ENCODE measurements at regions not wholly inside any gene's neighbourhood (a gene's known extent, or its start where the extent isn't known, plus 50 kb on each side); places are given as distances from the start of the nearest gene placed in this dataset.

DNA sequence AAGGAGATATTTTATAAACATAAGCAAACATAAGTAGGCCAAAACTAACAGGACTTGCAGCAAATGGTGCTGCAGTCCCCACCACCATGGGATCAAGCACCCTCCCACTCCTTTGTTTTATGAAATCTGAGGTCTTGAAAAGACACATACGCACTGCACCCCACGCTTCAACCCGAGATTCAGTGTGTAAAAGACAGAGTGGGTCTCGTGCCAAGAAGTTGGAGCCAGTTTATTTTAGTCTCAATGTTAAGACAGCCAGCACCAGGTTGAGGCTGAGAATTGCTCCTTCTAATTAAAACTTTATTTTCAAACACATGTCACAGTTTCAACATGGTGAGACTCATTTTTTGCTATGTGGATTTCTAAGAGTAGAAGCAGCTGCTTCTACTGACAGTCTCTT lies 139.1 kb upstream of the TIAM1 start:
- Histone ChIP-seq H3K9me3 (peaks cover 0 to 24% of the 10 kb centered on the region in 2 donors), H3K27ac (no peak overlapping the region), H3K27me3 (no peaks in the 10 kb centered on the region), H3K4me3 (no peak overlapping the region), H3K36me3 (no peaks in the 10 kb centered on the region), H3K4me1 (no peaks in the 10 kb centered on the region)
- DNase-seq (ENCODE audit: low spot score), result no peak
- TF ChIP-seq, protein P1, sequence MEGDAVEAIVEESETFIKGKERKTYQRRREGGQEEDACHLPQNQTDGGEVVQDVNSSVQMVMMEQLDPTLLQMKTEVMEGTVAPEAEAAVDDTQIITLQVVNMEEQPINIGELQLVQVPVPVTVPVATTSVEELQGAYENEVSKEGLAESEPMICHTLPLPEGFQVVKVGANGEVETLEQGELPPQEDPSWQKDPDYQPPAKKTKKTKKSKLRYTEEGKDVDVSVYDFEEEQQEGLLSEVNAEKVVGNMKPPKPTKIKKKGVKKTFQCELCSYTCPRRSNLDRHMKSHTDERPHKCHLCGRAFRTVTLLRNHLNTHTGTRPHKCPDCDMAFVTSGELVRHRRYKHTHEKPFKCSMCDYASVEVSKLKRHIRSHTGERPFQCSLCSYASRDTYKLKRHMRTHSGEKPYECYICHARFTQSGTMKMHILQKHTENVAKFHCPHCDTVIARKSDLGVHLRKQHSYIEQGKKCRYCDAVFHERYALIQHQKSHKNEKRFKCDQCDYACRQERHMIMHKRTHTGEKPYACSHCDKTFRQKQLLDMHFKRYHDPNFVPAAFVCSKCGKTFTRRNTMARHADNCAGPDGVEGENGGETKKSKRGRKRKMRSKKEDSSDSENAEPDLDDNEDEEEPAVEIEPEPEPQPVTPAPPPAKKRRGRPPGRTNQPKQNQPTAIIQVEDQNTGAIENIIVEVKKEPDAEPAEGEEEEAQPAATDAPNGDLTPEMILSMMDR (IDR thresholded peaks at IDR 0.05), result no peak

DNA sequence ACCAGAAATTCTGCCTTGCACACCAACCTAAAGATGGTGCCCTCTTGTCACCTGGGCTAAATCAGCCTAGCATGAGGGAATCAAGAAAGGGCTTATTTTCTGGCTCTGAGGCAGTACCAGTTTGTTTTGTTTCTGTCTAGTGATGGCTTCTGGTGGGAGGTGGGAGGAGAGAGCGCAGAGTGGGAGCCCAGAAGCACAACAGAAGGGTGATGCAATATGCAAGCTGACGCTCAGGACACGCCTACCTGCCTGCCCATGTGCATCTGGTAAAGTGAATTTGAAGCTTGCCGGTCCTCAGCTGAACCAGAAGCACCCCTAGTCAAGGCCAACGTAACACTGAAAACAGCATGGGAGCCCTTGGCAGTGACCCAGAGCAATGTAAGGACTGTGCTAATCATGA lies 138.4 kb upstream of the TIAM1 start:
- H3K9me3 ChIP-seq, result peaks cover 0 to 24% of the 10 kb centered on the region in 2 donors
- H3K4me3 ChIP-seq, result no peak overlapping the region
- no peak for DNase-seq (ENCODE audit: low spot score)
- H3K27ac ChIP-seq, result no peak overlapping the region
- H3K27me3 ChIP-seq, result no peaks in the 10 kb centered on the region
- TF ChIP-seq, protein P1 (IDR thresholded peaks at IDR 0.05), result no peak
- no peaks in the 10 kb centered on the region for H3K36me3 ChIP-seq
- no peaks in the 10 kb centered on the region for H3K4me1 ChIP-seq

DNA sequence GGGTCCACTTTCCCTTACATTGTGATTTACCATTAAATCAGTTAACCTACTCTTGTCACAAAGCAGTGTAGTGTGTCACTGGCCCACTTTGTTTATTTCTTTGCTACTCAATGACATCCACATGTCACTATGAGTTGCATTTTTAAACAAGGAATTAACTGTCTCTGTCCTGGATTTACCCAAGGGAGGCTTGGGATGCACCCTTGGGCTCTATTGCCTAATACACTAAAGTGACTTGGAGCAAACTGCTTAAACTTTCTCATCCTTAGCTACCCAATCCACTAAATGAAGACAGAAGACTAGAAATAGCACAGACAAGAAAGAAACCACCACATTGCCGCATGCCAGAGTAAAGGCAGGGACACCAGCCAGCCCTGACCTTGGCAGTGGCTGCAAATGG lies 136.2 kb upstream of the TIAM1 start:
- TF ChIP-seq, protein P1 (IDR thresholded peaks at IDR 0.05), result no peak
- no peaks in the 10 kb centered on the region for H3K4me1 ChIP-seq
- peaks cover 0 to 19% of the 10 kb centered on the region in 2 donors for H3K9me3 ChIP-seq
- no peak overlapping the region for H3K27ac ChIP-seq
- no peak for DNase-seq (ENCODE audit: low spot score)
- no peaks in the 10 kb centered on the region for H3K36me3 ChIP-seq
- no peaks in the 10 kb centered on the region for H3K27me3 ChIP-seq
- no peak overlapping the region for H3K4me3 ChIP-seq

- Histone ChIP-seq H3K27me3 (no peaks in the 10 kb centered on the region), H3K36me3 (no peaks in the 10 kb centered on the region), H3K27ac (no peak overlapping the region), H3K4me1 (no peaks in the 10 kb centered on the region), H3K9me3 (peaks cover 0 to 15% of the 10 kb centered on the region in 2 donors), H3K4me3 (no peak overlapping the region)
- TF ChIP-seq, protein P1 (IDR thresholded peaks at IDR 0.05), result no peak
- no peak for DNase-seq (ENCODE audit: low spot score)
These were observed 135.7 kb upstream of the TIAM1 start for GRCh38 chr21:31479714-31480113.

DNA sequence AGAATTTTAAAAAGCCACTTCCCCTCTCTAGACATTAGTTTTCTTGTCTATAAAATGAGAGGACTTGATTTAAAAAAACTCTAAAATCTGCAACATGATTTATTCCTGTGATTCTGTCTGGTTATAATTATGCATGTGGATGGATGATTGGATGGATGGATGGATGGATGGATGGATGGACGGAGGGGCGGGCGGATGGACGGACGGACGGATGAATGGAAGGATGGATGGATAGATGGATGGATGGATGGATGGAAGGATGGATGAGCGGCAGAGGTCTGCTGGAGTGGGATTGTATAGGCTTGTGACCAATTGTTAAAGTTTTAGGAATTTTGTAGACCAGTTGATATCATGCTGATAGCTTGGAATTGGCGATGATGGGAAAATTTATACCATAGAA lies 135.2 kb upstream of the TIAM1 start:
- no peak overlapping the region for H3K4me3 ChIP-seq
- no peaks in the 10 kb centered on the region for H3K36me3 ChIP-seq
- no peak for DNase-seq (ENCODE audit: low spot score)
- no peak overlapping the region for H3K27ac ChIP-seq
- peaks cover 0 to 15% of the 10 kb centered on the region in 2 donors for H3K9me3 ChIP-seq
- no peaks in the 10 kb centered on the region for H3K27me3 ChIP-seq
- TF ChIP-seq, protein P1 (IDR thresholded peaks at IDR 0.05), result no peak
- no peaks in the 10 kb centered on the region for H3K4me1 ChIP-seq

GRCh38 chr21:31476263-31477022 lies 132.4 kb upstream of the TIAM1 start:
- Histone ChIP-seq H3K4me1 (no peaks in the 10 kb centered on the region), H3K9me3 (peaks cover 0 to 9% of the 10 kb centered on the region in 2 donors), H3K36me3 (no peaks in the 10 kb centered on the region), H3K27me3 (no peaks in the 10 kb centered on the region), H3K27ac (no peak overlapping the region), H3K4me3 (no peak overlapping the region)
- DNase-seq (ENCODE audit: low spot score), result no peak
- TF ChIP-seq, protein P1 (IDR thresholded peaks at IDR 0.05), result peak in 1 of 2 donors; percentile 38

Data from right atrium auricular region (tissue), 2 donors.